ENCODE measurements at regions not wholly inside any gene's neighbourhood (a gene's known extent, or its start where the extent isn't known, plus 50 kb on each side); places are given as distances from the start of the nearest gene placed in this dataset.
"Not testable (repeated sequence)": the region's sequence is repeated elsewhere in the genome, so short reads cannot be mapped to it uniquely, and the experiment has no call there.

DNA sequence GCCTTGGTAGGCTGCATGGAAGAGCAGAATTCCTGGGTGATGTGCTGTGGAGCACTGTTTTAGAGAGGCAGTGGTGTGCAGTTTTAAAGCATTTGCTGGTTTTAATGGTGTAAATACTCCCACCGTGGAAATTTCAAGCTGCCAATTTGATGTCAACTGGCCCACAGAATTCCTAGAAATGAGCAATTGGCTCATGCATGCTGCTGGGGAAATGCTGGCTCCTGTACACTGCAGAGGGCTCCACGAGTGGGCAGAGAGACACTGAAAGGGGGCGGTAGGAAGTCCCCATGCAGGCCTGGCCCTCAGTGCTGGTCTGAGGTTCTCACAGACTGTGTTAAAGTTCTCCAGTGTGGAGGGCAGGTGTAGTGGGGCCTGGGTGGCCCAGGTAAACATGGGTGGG, 99.4 kb upstream of the NTF3 start:
- no peak for DNase-seq (ENCODE audit: low read depth)
- TF ChIP-seq CTCF (conservative IDR thresholded peaks at IDR 0.05; ENCODE audit: low read depth, low read length) = no peak
- no peak overlapping the region for H3K4me3 ChIP-seq (ENCODE audit: low read depth, low read length)

- DNase-seq (ENCODE audit: low read depth) = no peak
- TF ChIP-seq CTCF (conservative IDR thresholded peaks at IDR 0.05; ENCODE audit: low read depth, low read length) = no peak
Measured at GRCh38 chr12:5333096-5333495, 98.8 kb upstream of the NTF3 start.

DNA sequence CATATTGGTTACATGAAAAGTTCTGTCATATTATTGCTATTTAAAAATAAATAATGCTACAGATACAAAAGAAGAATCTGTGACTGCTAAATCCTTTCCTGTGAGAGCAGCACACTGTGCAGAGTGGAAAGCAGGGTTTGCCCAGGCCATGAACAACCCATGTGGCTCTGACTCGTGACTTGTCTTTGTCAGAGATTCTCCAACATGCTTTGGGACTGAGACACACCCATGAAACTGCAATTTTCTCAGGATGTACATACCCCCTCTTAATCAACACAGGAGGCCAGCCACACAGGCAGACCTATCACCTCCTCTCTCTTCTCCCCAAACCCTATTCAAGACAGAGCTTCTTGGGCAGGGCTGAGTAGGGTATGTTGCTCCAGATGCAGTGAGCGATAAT, 96.8 kb upstream of the NTF3 start:
- H3K4me3 ChIP-seq (ENCODE audit: low read depth, low read length) = no peak overlapping the region
- TF ChIP-seq CTCF (conservative IDR thresholded peaks at IDR 0.05; ENCODE audit: low read depth, low read length) = no peak
- no peak for DNase-seq (ENCODE audit: low read depth)

More at GRCh38 chr12:5333096-5333495, 98.8 kb upstream of the NTF3 start:
- no peak overlapping the region for H3K4me3 ChIP-seq (ENCODE audit: low read depth, low read length)

DNA sequence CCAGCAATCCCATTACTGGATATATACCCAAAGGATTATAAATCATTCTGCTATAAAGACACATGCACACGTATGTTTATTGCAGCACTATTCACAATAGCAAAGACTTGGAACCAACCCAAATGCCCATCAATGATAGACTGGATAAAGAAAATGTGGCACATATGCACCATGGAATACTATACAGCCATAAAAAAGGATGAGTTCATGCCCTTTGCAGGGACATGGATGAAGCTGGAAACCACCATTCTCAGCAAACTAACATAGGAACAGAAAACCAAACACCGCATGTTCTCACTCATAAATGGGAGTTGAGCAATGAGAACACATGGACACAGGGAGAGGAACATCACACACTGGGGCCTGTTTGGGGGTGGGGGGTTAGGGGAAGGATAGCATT, 90.8 kb upstream of the NTF3 start:
- not testable (repeated sequence) for DNase-seq (ENCODE audit: low read depth); H3K4me3 ChIP-seq (ENCODE audit: low read depth, low read length)

- TF ChIP-seq CTCF (conservative IDR thresholded peaks at IDR 0.05; ENCODE audit: low read depth, low read length) = no peak
- H3K4me3 ChIP-seq (ENCODE audit: low read depth, low read length) = no peak overlapping the region
- no peak for DNase-seq (ENCODE audit: low read depth)
Measured at GRCh38 chr12:5343711-5344110, 88.2 kb upstream of the NTF3 start.

DNA sequence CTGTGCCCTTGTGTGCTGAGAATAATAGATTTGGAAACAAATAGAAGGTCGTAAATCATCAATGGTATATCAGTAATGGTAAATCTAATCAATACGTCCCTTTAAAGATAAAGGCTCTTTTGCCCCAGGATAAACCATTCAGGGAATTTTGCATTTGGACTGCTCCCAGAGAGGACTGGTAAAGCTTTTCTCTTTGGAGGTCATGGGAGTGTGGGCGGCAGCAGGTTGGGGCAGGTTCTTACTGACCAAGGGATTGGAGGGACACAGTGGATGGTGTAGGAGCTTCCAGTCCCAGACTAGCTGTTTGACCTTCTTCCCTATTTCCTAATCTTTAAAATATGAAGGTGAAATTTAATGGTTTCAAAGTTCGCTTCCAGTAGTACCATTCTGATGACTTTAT, 87.8 kb upstream of the NTF3 start:
- DNase-seq (ENCODE audit: low read depth) = no peak
- no peak for TF ChIP-seq CTCF (conservative IDR thresholded peaks at IDR 0.05; ENCODE audit: low read depth, low read length)
- H3K4me3 ChIP-seq (ENCODE audit: low read depth, low read length) = no peak overlapping the region

- DNase-seq (ENCODE audit: low read depth) = no peak
- TF ChIP-seq CTCF (conservative IDR thresholded peaks at IDR 0.05; ENCODE audit: low read depth, low read length) = no peak
- no peak overlapping the region for H3K4me3 ChIP-seq (ENCODE audit: low read depth, low read length)
Measured at GRCh38 chr12:5345534-5345933, 86.4 kb upstream of the NTF3 start.

- H3K4me3 ChIP-seq (ENCODE audit: low read depth, low read length) = no peak overlapping the region
- no peak for TF ChIP-seq CTCF (conservative IDR thresholded peaks at IDR 0.05; ENCODE audit: low read depth, low read length)
- no peak for DNase-seq (ENCODE audit: low read depth)
Measured at GRCh38 chr12:5348057-5348456, 83.9 kb upstream of the NTF3 start.
